ENCODE measurements at regions not wholly inside any gene's neighbourhood (a gene's known extent, or its start where the extent isn't known, plus 50 kb on each side); places are given as distances from the start of the nearest gene placed in this dataset.

DNA sequence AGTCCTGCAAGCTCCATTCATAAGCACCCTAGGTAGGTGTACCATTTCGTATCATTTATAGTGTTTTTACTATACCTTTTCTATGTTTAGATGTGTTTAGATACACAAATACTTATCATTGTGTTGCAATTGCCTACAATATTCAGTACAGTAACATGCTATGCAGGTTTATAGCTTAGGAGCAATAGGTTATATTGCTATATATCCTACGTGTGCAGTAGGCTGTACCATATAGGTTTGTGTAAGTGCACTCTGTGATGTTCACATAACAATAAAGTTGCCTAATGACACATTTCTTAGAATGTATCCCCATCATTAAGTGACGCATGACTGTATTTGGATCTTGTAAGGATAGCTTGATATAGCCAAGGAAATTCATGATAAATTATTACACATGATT lies 88.6 kb upstream of the CDH20 start:
- ChIA-PET CTCF (ENCODE audit: partially characterized antibody) (no interaction called here), POLR2A (ENCODE audit: partially characterized antibody) (no interaction called here)
- Histone ChIP-seq H2BK5ac (ENCODE audit: low read depth, low read length) (no peak overlapping the region), H3K4me1 (replicated peaks in 1 of 4; ENCODE audit: control insufficient read depth in 3 of 4, insufficient read depth in 4 of 4, low read length in 3 of 4) (no peaks in the 10 kb centered on the region), H3K36me3 (ENCODE audit: control insufficient read depth in 2 of 4, insufficient read depth in 4 of 4, low read length in 3 of 4) (no peaks in the 10 kb centered on the region), H3K79me2 (ENCODE audit: control insufficient read depth in 1 of 2, insufficient read depth in 2 of 2, low read length in 2 of 2) (no peaks in the 10 kb centered on the region), H3K27ac (ENCODE audit: low read depth, low read length) (no peak overlapping the region), H4K20me1 (replicated peaks in 1 of 2; ENCODE audit: control insufficient read depth in 1 of 2, insufficient read depth in 2 of 2, low read length in 2 of 2) (no peaks in the 10 kb centered on the region), H2BK12ac (ENCODE audit: low read depth, low read length) (no peak overlapping the region), H3K27me3 (replicated peaks in 1 of 4; ENCODE audit: control insufficient read depth in 3 of 4, extremely low read depth in 1 of 4, insufficient read depth in 3 of 4, low read length in 3 of 4) (no peaks in the 10 kb centered on the region), H3K4me3 (ENCODE audit: extremely low read depth in 1 of 4, insufficient read depth in 2 of 4, low read depth in 3 of 4, low read length in 4 of 4) (no peak overlapping the region), H3K23me2 (ENCODE audit: low read depth, low read length) (no peaks in the 10 kb centered on the region), H3K14ac (ENCODE audit: insufficient read length) (no peak overlapping the region), H3K4ac (replicated peaks; ENCODE audit: insufficient read length, low read depth, low read length) (no peak overlapping the region), H3K18ac (ENCODE audit: extremely low read depth, low read length) (no peak overlapping the region), H4K5ac (ENCODE audit: insufficient read length, low read depth, low read length) (no peak overlapping the region), H2AK5ac (ENCODE audit: low read depth, low read length) (no peak overlapping the region), H2BK120ac (replicated peaks; ENCODE audit: low read depth, low read length) (no peak overlapping the region), H2AFZ (ENCODE audit: low read length) (no peak overlapping the region), H2BK20ac (ENCODE audit: low read length) (no peak overlapping the region), H3K79me1 (ENCODE audit: low read depth, low read length) (no peaks in the 10 kb centered on the region), H3K4me2 (ENCODE audit: insufficient read depth in 1 of 2, low read depth in 2 of 2, low read length in 2 of 2) (no peak overlapping the region), H3K56ac (replicated peaks; ENCODE audit: insufficient read length, low read depth, low read length) (no peak overlapping the region), H3K9ac (replicated peaks in 1 of 4; ENCODE audit: extremely low read depth in 1 of 4, low read depth in 3 of 4, low read length in 3 of 4) (no peak overlapping the region), H2BK15ac (ENCODE audit: low read length) (no peak overlapping the region), H3K23ac (ENCODE audit: insufficient read length) (no peak overlapping the region), H4K91ac (replicated peaks; ENCODE audit: insufficient read length, low read length) (no peak overlapping the region), H4K8ac (ENCODE audit: extremely low read depth, insufficient read depth, low read length) (no peak overlapping the region), H3K9me3 (ENCODE audit: insufficient read depth in 2 of 2, low read depth in 1 of 2, low read length in 1 of 2) (no peaks in the 10 kb centered on the region)
- FAIRE-seq (no peak), DNase-seq (ENCODE audit: low read depth in 1 of 2, low spot score in 2 of 2) (no peak)
- TF ChIP-seq GABPA (IDR thresholded peaks at IDR 0.05; ENCODE audit: borderline replicate concordance, insufficient read depth, low read length) (no peak), POU5F1 (IDR thresholded peaks at IDR 0.05; ENCODE audit: low read depth, low read length) (no peak), CHD1 (IDR thresholded peaks at IDR 0.05; ENCODE audit: low read depth, low read length) (no peak)
- WGBS, 2 experiments (ENCODE audit: extremely low coverage in 1 of 2, insufficient coverage in 1 of 2, insufficient read length in 1 of 2, insufficient replicate concordance in 2 of 2, low coverage in 1 of 2, low lambda C conversion rate in 2 of 2, missing lambda C conversion rate in 1 of 2), result 92% methylated on average over 3 of the region's 3 CpGs; no CpG with 5 or more reads in 1 of the 2 experiments

All from H1 (cell line).